IMR-90 (cell line): ENCODE measurements at regions not wholly inside any gene's neighbourhood (a gene's known extent, or its start where the extent isn't known, plus 50 kb on each side); places are given as distances from the start of the nearest gene placed in this dataset.

Source experiments
- ATAC-seq: fragments of 200-7000 bp; cut with Tn5 transposase; 2 replicates; pipeline ENCODE4 v1.9.1; 2020; ENCODE audit warnings: low read depth, mild to moderate bottlenecking, moderate library complexity
- BruUV-seq: library from RNA; stranded (reverse); fragments of 400-500 nt; replicated peaks from 2 replicates; lab custom pipeline; 2021; lab: Mats Ljungman, UMichigan
- CTCF ChIA-PET: fragments of 300-600 bp; formaldehyde crosslinking; extraction: SDS; loops from one replicate; lab custom pipeline; 2021; ENCODE audit warnings: antibody characterized with exemption; lab: Yijun Ruan, JAX
- POLR2A ChIA-PET: fragments of 300-600 bp; sonication (Branson Sonifier 250); formaldehyde crosslinking; loops from one replicate; lab custom pipeline; 2022; ENCODE audit warnings: antibody characterized with exemption; ENCODE audit not compliant: unreplicated experiment; lab: Charles Lee
- DNase-seq: peaks from one replicate; pipeline ENCODE4 v3.0.0; 2013
- H2AFZ ChIP-seq: replicated peaks from 2 replicates; pipeline ENCODE3; 2013; ENCODE audit warnings: low read length, mild to moderate bottlenecking; ENCODE audit not compliant: poor library complexity
- H2AK5ac ChIP-seq: 2 replicates; pipeline ENCODE4 v1.6.1; 2013; ENCODE audit warnings: low read depth, low read length, inconsistent platforms
- H2AK9ac ChIP-seq: replicated peaks from 2 replicates; pipeline ENCODE3; 2013; ENCODE audit warnings: mild to moderate bottlenecking, low read depth, low read length, moderate library complexity; ENCODE audit not compliant: poor library complexity
- H2BK120ac ChIP-seq: 2 replicates; pipeline ENCODE4 v1.6.1; 2013; ENCODE audit warnings: low read depth, low read length, inconsistent platforms
- H2BK15ac ChIP-seq: 3 replicates; pipeline ENCODE4 v1.6.1; 2013; ENCODE audit warnings: low read depth, low read length, inconsistent platforms
- H2BK20ac ChIP-seq: 2 replicates; pipeline ENCODE4 v1.6.1; 2013; ENCODE audit warnings: low read depth, mild to moderate bottlenecking, inconsistent platforms, low read length, moderate library complexity
- H2BK5ac ChIP-seq: 2 replicates; pipeline ENCODE4 v1.6.1; 2013; ENCODE audit warnings: mild to moderate bottlenecking, low read depth, low read length, inconsistent platforms; ENCODE audit not compliant: poor library complexity, severe bottlenecking
- H3K14ac ChIP-seq: replicated peaks from 2 replicates; pipeline ENCODE4 v1.6.1; 2013; ENCODE audit warnings: low read depth, low read length, inconsistent platforms
- H3K18ac ChIP-seq: 2 replicates; pipeline ENCODE4 v1.6.1; 2013; ENCODE audit warnings: low read depth, low read length, control low read depth
- H3K23ac ChIP-seq: 2 replicates; pipeline ENCODE4 v1.6.1; 2013; ENCODE audit warnings: low read depth, low read length, inconsistent platforms
- H3K27ac ChIP-seq: 2 replicates; pipeline ENCODE4 v1.5.1; 2013; ENCODE audit warnings: mild to moderate bottlenecking, control low read depth, low read length; ENCODE audit not compliant: insufficient read depth
- H3K27me3 ChIP-seq: 2 replicates; pipeline ENCODE4 v1.6.1; 2013; ENCODE audit warnings: low read length; ENCODE audit not compliant: control insufficient read depth, insufficient read depth
- H3K36me3 ChIP-seq: 2 replicates; pipeline ENCODE4 v1.6.1; 2013; ENCODE audit warnings: low read length, mixed read lengths; ENCODE audit not compliant: control insufficient read depth, insufficient read depth
- H3K4ac ChIP-seq: 2 replicates; pipeline ENCODE4 v1.6.1; 2013; ENCODE audit warnings: low read depth, low read length, inconsistent platforms
- H3K4me1 ChIP-seq: 2 replicates; pipeline ENCODE4 v1.6.1; 2013; ENCODE audit warnings: low read length, mixed read lengths; ENCODE audit not compliant: control insufficient read depth, insufficient read depth
- H3K4me2 ChIP-seq: 2 replicates; pipeline ENCODE4 v1.6.1; 2013; ENCODE audit warnings: low read depth, mild to moderate bottlenecking, control low read depth, low read length, moderate library complexity
- H3K4me3 ChIP-seq: 2 replicates; pipeline ENCODE4 v1.5.1; 2013; ENCODE audit warnings: low read depth, mild to moderate bottlenecking, control low read depth, low read length, moderate library complexity; ENCODE audit not compliant: insufficient read depth
- H3K56ac ChIP-seq: 2 replicates; pipeline ENCODE4 v1.6.1; 2013; ENCODE audit warnings: low read length, inconsistent platforms; ENCODE audit not compliant: insufficient read depth; ENCODE audit errors: extremely low read depth
- H3K79me1 ChIP-seq, 2 experiments: 2 replicates each; pipeline ENCODE4 v1.6.1; 2013; ENCODE audit warnings: low read length in 2 of 2, inconsistent platforms in 1 of 2, low read depth in 1 of 2
- H3K9ac ChIP-seq: 2 replicates; pipeline ENCODE4 v1.6.1; 2013; ENCODE audit warnings: low read depth, low read length, control low read depth
- H3K9me1 ChIP-seq: 2 replicates; pipeline ENCODE4 v1.6.1; 2013; ENCODE audit warnings: low read length, inconsistent platforms; ENCODE audit not compliant: insufficient read depth
- H3K9me3 ChIP-seq: 2 replicates; pipeline ENCODE4 v1.6.1; 2013; ENCODE audit warnings: low read length; ENCODE audit not compliant: control insufficient read depth, insufficient read depth
- H4K20me1 ChIP-seq: 2 replicates; pipeline ENCODE4 v1.6.1; 2013; ENCODE audit warnings: low read length, inconsistent platforms; ENCODE audit not compliant: insufficient read depth
- H4K5ac ChIP-seq: 2 replicates; pipeline ENCODE4 v1.6.1; 2013; ENCODE audit warnings: mild to moderate bottlenecking, low read depth, low read length, control low read depth
- H4K8ac ChIP-seq, 2 experiments: 2 replicates each; pipeline ENCODE4 v1.6.1; 2013; ENCODE audit warnings: low read depth in 2 of 2, low read length in 2 of 2, control low read depth in 1 of 2, inconsistent platforms in 1 of 2
- H4K91ac ChIP-seq: 2 replicates; pipeline ENCODE4 v1.6.1; 2013; ENCODE audit warnings: low read depth, low read length, inconsistent platforms; ENCODE audit not compliant: insufficient read depth
- CHD1 ChIP-seq: IDR thresholded peaks from 2 replicates; pipeline ENCODE4 v1.6.1; 2012; ENCODE audit warnings: low read depth, low read length, improper control_type of control experiment
- ELK1 ChIP-seq: fragments of 150-350 bp; IDR thresholded peaks from 2 replicates; pipeline ENCODE4 v1.6.1; 2016; ENCODE audit warnings: low read depth, mild to moderate bottlenecking, low read length, moderate library complexity, borderline replicate concordance
- FOS ChIP-seq: fragments of 150-350 bp; IDR thresholded peaks from 2 replicates; pipeline ENCODE4 v1.6.1; 2016; ENCODE audit warnings: low read depth, low read length
- MAFK ChIP-seq: IDR thresholded peaks from 2 replicates; pipeline ENCODE4 v1.6.1; 2012; ENCODE audit warnings: low read depth, low read length, improper control_type of control experiment
- MXI1 ChIP-seq: IDR thresholded peaks from 2 replicates; pipeline ENCODE4 v1.6.1; 2012; ENCODE audit warnings: low read depth, mild to moderate bottlenecking, low read length, moderate library complexity, borderline replicate concordance
- NFE2L2 ChIP-seq: fragments of 150-350 bp; IDR thresholded peaks from 2 replicates; pipeline ENCODE4 v1.6.1; 2016; ENCODE audit warnings: low read depth, mild to moderate bottlenecking, low read length
- RCOR1 ChIP-seq: IDR thresholded peaks from 2 replicates; pipeline ENCODE4 v1.6.1; 2012; ENCODE audit warnings: mild to moderate bottlenecking, low read length, improper control_type of control experiment; ENCODE audit not compliant: insufficient replicate concordance
- WGBS, 2 experiments: methylation state at CpG; one replicate each; pipeline versions ENCODE4 v1.1.5 to v1.1.7; 2013; ENCODE audit warnings: missing lambda C conversion rate in 2 of 2; ENCODE audit not compliant: insufficient read length in 1 of 2; ENCODE audit errors: extremely low coverage in 2 of 2; 5-methylcytosine and 5-hydroxymethylcytosine counted together
- dilution Hi-C: fragments of 300-500 bp; cut with HindIII; formaldehyde crosslinking; loops from one replicate; pipeline ENCODE4 v1.14.3; 2018; ENCODE audit warnings: low sequenced_read_pairs; ENCODE audit not compliant: unreplicated experiment
- in situ Hi-C: fragments of 300-500 bp; cut with MboI; formaldehyde crosslinking; loops from 3 replicates; pipeline ENCODE4 v1.14.3; 2019; ENCODE audit warnings: low sequenced_read_pairs, inconsistent platforms, mixed read lengths
- intact Hi-C: fragments of 100-400 bp; cut with micrococcal nuclease; formaldehyde crosslinking; loops from 2 replicates; pipeline ENCODE4 v1.10.0; 2022

GRCh38 chr6:121853686-121854085 lies 418.2 kb downstream of the GJA1 start:
- Histone ChIP-seq H3K23ac (no peak overlapping the region), H3K4me2 (no peak overlapping the region), H2AK5ac (no peak overlapping the region), H3K56ac (no peak overlapping the region), H3K27me3 (no peaks in the 10 kb centered on the region), H3K9me3 (no peaks in the 10 kb centered on the region), H3K36me3 (no peaks in the 10 kb centered on the region), H2BK120ac (no peak overlapping the region), H3K18ac (no peak overlapping the region), H2AK9ac (no peak overlapping the region), H2BK5ac (no peak overlapping the region), H3K4me3 (no peak overlapping the region), H3K79me1 (no peaks in the 10 kb centered on the region), H4K20me1 (no peaks in the 10 kb centered on the region), H4K8ac (no peak overlapping the region), H3K9me1 (peaks cover 2% of the 10 kb centered on the region; the same call in 1 of the 2 replicates), H2BK20ac (no peak overlapping the region), H2BK15ac (no peak overlapping the region; the same call in 2 of the 3 replicates), H3K4ac (no peak overlapping the region), H3K9ac (no peak overlapping the region), H3K27ac (no peak overlapping the region), H3K14ac (no peak overlapping the region), H4K91ac (no peak overlapping the region), H3K4me1 (peaks cover 6% of the 10 kb centered on the region), H2AFZ (no peak overlapping the region), H4K5ac (no peak overlapping the region)
- DNase-seq (no peak), ATAC-seq (no peak)
- ChIA-PET POLR2A (no interaction called here), CTCF (no interaction called here)
- dilution Hi-C loops (no loop called here), intact Hi-C loops (no loop called here), in situ Hi-C loops (loop anchor here (10.0 kb wide), 2 partner anchors 171 to 331 kb away; no protein-coding TSS in a partner anchor)
- TF ChIP-seq MAFK = no peak
- no peak for TF ChIP-seq NFE2L2
- no peak for TF ChIP-seq FOS
- no peak for TF ChIP-seq RCOR1
- TF ChIP-seq CHD1 = no peak
- no peak for TF ChIP-seq ELK1
- no peak for TF ChIP-seq MXI1
- BruUV-seq = no TSS peak
- 83% methylated on average over 1 of the region's 4 CpGs; no CpG with 5 or more reads in 1 of the 2 experiments for WGBS, 2 experiments
